CD14-positive monocyte (primary cell): ENCODE measurements at regions not wholly inside any gene's neighbourhood (a gene's known extent, or its start where the extent isn't known, plus 50 kb on each side); places are given as distances from the start of the nearest gene placed in this dataset.

Experiments used
- DNase-seq, 3 donors: peaks; one replicate each; pipeline ENCODE4 v3.0.0-alpha.2; 2011 to 2022
- H2AFZ ChIP-seq: 2 replicates; pipeline ENCODE4 v1.6.0; 2012; ENCODE audit warnings: mild to moderate bottlenecking, low read depth, low read length, inconsistent platforms; ENCODE audit not compliant: insufficient read depth, poor library complexity, severe bottlenecking
- H3K27ac ChIP-seq, 2 donors: 1 replicate in 1 of 2; 2 replicates in 1 of 2; pipeline ENCODE4 v1.5.1; 2012 to 2013; ENCODE audit warnings: low read length in 2 of 2, control low read depth in 1 of 2, inconsistent platforms in 1 of 2, low read depth in 1 of 2, mild to moderate bottlenecking in 1 of 2
- H3K27me3 ChIP-seq, 2 donors: one replicate each; pipeline versions ENCODE4 v1.6.0 to v1.6.1; 2011 to 2013; ENCODE audit warnings: low read length in 2 of 2; ENCODE audit not compliant: control insufficient read depth in 2 of 2, insufficient read depth in 2 of 2
- H3K36me3 ChIP-seq, 2 donors: replicated peaks in 1 of 2; 1 replicate in 1 of 2; 2 replicates in 1 of 2; pipeline versions ENCODE4 v1.5.1 to v1.6.1; 2012 to 2013; ENCODE audit warnings: low read length in 2 of 2, control low read depth in 1 of 2, inconsistent platforms in 1 of 2, mild to moderate bottlenecking in 1 of 2; ENCODE audit not compliant: insufficient read depth in 2 of 2, control insufficient read depth in 1 of 2
- H3K4me1 ChIP-seq, 2 donors: 1 replicate in 1 of 2; 2 replicates in 1 of 2; pipeline versions ENCODE4 v1.5.1 to v1.6.1; 2012 to 2013; ENCODE audit warnings: low read length in 2 of 2, control low read depth in 1 of 2, inconsistent platforms in 1 of 2, mild to moderate bottlenecking in 1 of 2, moderate library complexity in 1 of 2; ENCODE audit not compliant: insufficient read depth in 2 of 2, control insufficient read depth in 1 of 2
- H3K4me2 ChIP-seq: replicated peaks from 2 replicates; pipeline ENCODE3; 2012; ENCODE audit warnings: low read length, moderate library complexity, mild to moderate bottlenecking; ENCODE audit not compliant: poor library complexity, severe bottlenecking; ENCODE audit errors: extremely low read depth
- H3K4me3 ChIP-seq, 3 experiments: fragments of 200-600 bp in 1 of 3; sonication (generic) in 1 of 3; replicated peaks in 1 of 3; 1 replicate in 2 of 3; 2 replicates in 1 of 3; pipeline ENCODE4 v1.5.1; 2011 to 2013; ENCODE audit warnings: low read length in 3 of 3, mild to moderate bottlenecking in 3 of 3, control low read depth in 2 of 3, low read depth in 2 of 3, inconsistent platforms in 1 of 3, moderate library complexity in 1 of 3
- H3K79me2 ChIP-seq: 2 replicates; pipeline ENCODE4 v1.6.0; 2012; ENCODE audit warnings: mild to moderate bottlenecking, control low read depth, inconsistent platforms, low read length, moderate library complexity; ENCODE audit not compliant: insufficient read depth
- H3K9ac ChIP-seq: 2 replicates; pipeline ENCODE4 v1.6.0; 2017; ENCODE audit warnings: low read length, mild to moderate bottlenecking; ENCODE audit not compliant: insufficient read depth, poor library complexity, severe bottlenecking
- H3K9me3 ChIP-seq, 2 donors: replicated peaks in 1 of 2; 1 replicate in 1 of 2; 2 replicates in 1 of 2; pipeline versions ENCODE4 v1.5.1 to v1.6.1; 2012 to 2013; ENCODE audit warnings: low read length in 2 of 2, control low read depth in 1 of 2; ENCODE audit not compliant: control insufficient read depth in 1 of 2, insufficient read depth in 1 of 2
- H4K20me1 ChIP-seq: 2 replicates; pipeline ENCODE4 v1.6.0; 2012; ENCODE audit warnings: mild to moderate bottlenecking, low read length, control low read depth, moderate library complexity; ENCODE audit not compliant: insufficient read depth
- H3K27ac Mint-ChIP-seq, 7 donors: one replicate each; pipeline ENCODE4 v1.8.0; 2020; ENCODE audit warnings: mild to moderate bottlenecking in 7 of 7, mixed read lengths in 7 of 7, moderate library complexity in 6 of 7, inconsistent platforms in 2 of 7
- H3K27me3 Mint-ChIP-seq, 3 donors: one replicate each; pipeline ENCODE4 v1.8.0; 2021 to 2022; ENCODE audit warnings: low read depth in 3 of 3, mild to moderate bottlenecking in 3 of 3, mixed read lengths in 3 of 3, moderate library complexity in 3 of 3, inconsistent platforms in 1 of 3
- H3K36me3 Mint-ChIP-seq, 2 donors: one replicate each; pipeline ENCODE4 v1.8.0; 2020; ENCODE audit warnings: mixed read lengths in 2 of 2, inconsistent platforms in 1 of 2, mild to moderate bottlenecking in 1 of 2
- H3K4me1 Mint-ChIP-seq: one replicate; pipeline ENCODE4 v1.8.0; 2020; ENCODE audit warnings: mild to moderate bottlenecking, mixed read lengths
- H3K4me3 Mint-ChIP-seq, 2 donors: one replicate each; pipeline ENCODE4 v1.8.0; 2020; ENCODE audit warnings: mild to moderate bottlenecking in 2 of 2, mixed read lengths in 2 of 2, moderate library complexity in 1 of 2
- H3K9me3 Mint-ChIP-seq, 7 donors: one replicate each; pipeline ENCODE4 v1.8.0; 2020 to 2022; ENCODE audit warnings: mixed read lengths in 7 of 7, mild to moderate bottlenecking in 6 of 7, moderate library complexity in 6 of 7, inconsistent platforms in 2 of 7
- CTCF ChIP-seq: fragments of 200-600 bp; IDR thresholded peaks from one replicate; pipeline ENCODE4 v1.8.0; 2022; ENCODE audit warnings: antibody characterized with exemption, mild to moderate bottlenecking
- WGBS: methylation state at CpG from one replicate; pipeline ENCODE4 v1.1.5; 2013; ENCODE audit warnings: missing lambda C conversion rate; ENCODE audit not compliant: insufficient coverage; 5-methylcytosine and 5-hydroxymethylcytosine counted together
- intact Hi-C, 2 donors: fragments of 100-400 bp; cut with micrococcal nuclease; formaldehyde crosslinking; loops; one replicate each; pipeline versions ENCODE4 v1.15.0 to v1.15.1; 2023

- peaks cover 6 to 9% of the 10 kb centered on the region in 2 donors for H3K4me1 ChIP-seq
- H3K27ac ChIP-seq, result no peak overlapping the region
- no peaks in the 10 kb centered on the region for H3K36me3 ChIP-seq
- H3K4me1 Mint-ChIP-seq, result peaks cover 3% of the 10 kb centered on the region
- H3K9me3 ChIP-seq, result no peaks in the 10 kb centered on the region
- peaks cover 0 to 3% (median 2%) of the 10 kb centered on the region in 7 donors for H3K9me3 Mint-ChIP-seq
- no peaks in the 10 kb centered on the region for H3K36me3 Mint-ChIP-seq
- intact Hi-C loops, result no loop called here
- no peak overlapping the region for H3K27ac Mint-ChIP-seq
- H4K20me1 ChIP-seq, result no peaks in the 10 kb centered on the region
- no peak overlapping the region for H2AFZ ChIP-seq
- DNase-seq, result no peak
- H3K9ac ChIP-seq, result no peak overlapping the region
- H3K4me3 ChIP-seq, result no peak overlapping the region
- H3K4me3 Mint-ChIP-seq, result no peak overlapping the region
- no peak overlapping the region for H3K4me2 ChIP-seq
- no peaks in the 10 kb centered on the region for H3K27me3 ChIP-seq
- no peak for TF ChIP-seq CTCF
- no peaks in the 10 kb centered on the region for H3K79me2 ChIP-seq
- H3K27me3 Mint-ChIP-seq, result peaks cover 0 to 2% (median 1%) of the 10 kb centered on the region in 3 donors
Observed at GRCh38 chr3:190213727-190214126, 93.0 kb upstream of the P3H2 start.

- no peak overlapping the region for H3K27ac ChIP-seq
- H3K4me1 Mint-ChIP-seq, result peaks cover 6% of the 10 kb centered on the region
- no peak for DNase-seq
- no peak overlapping the region for H3K4me3 Mint-ChIP-seq
- no CpG with 5 or more reads among the region's 1 CpG for WGBS
- no peak overlapping the region for H3K27ac Mint-ChIP-seq
- no peaks in the 10 kb centered on the region for H4K20me1 ChIP-seq
- no peak overlapping the region for H3K4me2 ChIP-seq
- no peaks in the 10 kb centered on the region for H3K9me3 ChIP-seq
- peaks cover 0 to 3% (median 2%) of the 10 kb centered on the region in 7 donors for H3K9me3 Mint-ChIP-seq
- H3K9ac ChIP-seq, result no peak overlapping the region
- no peak overlapping the region for H3K4me3 ChIP-seq
- H3K36me3 Mint-ChIP-seq, result no peaks in the 10 kb centered on the region
- no peaks in the 10 kb centered on the region for H3K27me3 ChIP-seq
- H2AFZ ChIP-seq, result no peak overlapping the region
- H3K79me2 ChIP-seq, result no peaks in the 10 kb centered on the region
- no peaks in the 10 kb centered on the region for H3K4me1 ChIP-seq
- TF ChIP-seq CTCF, result no peak
- H3K27me3 Mint-ChIP-seq, result peaks cover 0 to 2% (median 1%) of the 10 kb centered on the region in 3 donors
- intact Hi-C loops, result no loop called here
- no peaks in the 10 kb centered on the region for H3K36me3 ChIP-seq
Observed at GRCh38 chr3:190210608-190211007, 89.9 kb upstream of the P3H2 start.
